Right lobe of liver (tissue), 4 donors: ENCODE measurements at regions not wholly inside any gene's neighbourhood (a gene's known extent, or its start where the extent isn't known, plus 50 kb on each side); places are given as distances from the start of the nearest gene placed in this dataset.

ENCODE experiments used
- CTCF ChIP-seq, 4 donors: fragments of 200-600 bp in 3 of 4; fragments of 450-650 bp in 1 of 4; IDR thresholded peaks; one replicate each; pipeline versions ENCODE4 v1.5.1 to v1.8.0; 2016 to 2022; ENCODE audit warnings: antibody characterized with exemption in 4 of 4, mild to moderate bottlenecking in 2 of 4
- POLR2A ChIP-seq: fragments of 450-650 bp; IDR thresholded peaks from one replicate; pipeline ENCODE4 v1.6.1; 2017; ENCODE audit warnings: antibody characterized with exemption, mild to moderate bottlenecking
- donor health status: DM: no; HTN: no; CAD: no.
- donor health status: DM: no; HTN: no; CAD: no.
- donor health status: DM: no; HTN: yes; CAD: no.

GRCh38 chr4:177182166-177182565, 127.5 kb upstream of the NEIL3 start:
- no peak for TF ChIP-seq CTCF (IDR thresholded peaks at IDR 0.05)
- TF ChIP-seq POLR2A, result no peak
